Sigmoid colon (tissue), 4 donors: ENCODE measurements at regions not wholly inside any gene's neighbourhood (a gene's known extent, or its start where the extent isn't known, plus 50 kb on each side); places are given as distances from the start of the nearest gene placed in this dataset.

ENCODE experiments used
- CTCF ChIP-seq, 4 experiments: fragments of 450-650 bp in 3 of 4; fragments of 200-600 bp in 1 of 4; IDR thresholded peaks; one replicate each; pipeline ENCODE4 v1.5.1; 2016 to 2019; ENCODE audit warnings: antibody characterized with exemption in 4 of 4, mild to moderate bottlenecking in 3 of 4, moderate library complexity in 2 of 4
- POLR2AphosphoS5 ChIP-seq, 4 donors: sonication (generic); formaldehyde crosslinking; IDR thresholded peaks; one replicate each; pipeline ENCODE4 v1.6.1; 2017; ENCODE audit warnings: antibody characterized with exemption in 4 of 4

GRCh38 chr11:70853068-70853769, 399.2 kb downstream of the SHANK2 start:
- no peak for TF ChIP-seq CTCF (IDR thresholded peaks at IDR 0.05)
- no peak for TF ChIP-seq POLR2AphosphoS5 (IDR thresholded peaks at IDR 0.05)
